AG04449 (cell line): ENCODE measurements at regions not wholly inside any gene's neighbourhood (a gene's known extent, or its start where the extent isn't known, plus 50 kb on each side); places are given as distances from the start of the nearest gene placed in this dataset.

Source experiments
- CTCF ChIA-PET: fragments of 350-600 bp; formaldehyde crosslinking; extraction: SDS; loops from one replicate; lab custom pipeline; 2021; ENCODE audit warnings: antibody characterized with exemption; lab: Yijun Ruan, JAX
- POLR2A ChIA-PET: fragments of 400-600, 350-600 bp; formaldehyde crosslinking; extraction: SDS; loops from one replicate; lab custom pipeline; 2020; ENCODE audit warnings: antibody characterized with exemption, inconsistent platforms; lab: Yijun Ruan, JAX
- DNase-seq: peaks from one replicate; pipeline ENCODE4 v3.0.0-alpha.2; 2010; ENCODE audit warnings: low read depth, low spot score
- H3K4me3 ChIP-seq: 2 replicates; pipeline ENCODE4 v1.5.1; 2011; ENCODE audit warnings: low read depth, mild to moderate bottlenecking, control low read depth, low read length
- TF ChIP-seq, protein P1 (sequence below): IDR thresholded peaks from one replicate; pipeline ENCODE4 v1.5.1; 2011; ENCODE audit warnings: mild to moderate bottlenecking, moderate library complexity, low read length, control low read depth, inconsistent platforms; ENCODE audit not compliant: insufficient read depth; ENCODE audit errors: missing control alignments

DNA sequence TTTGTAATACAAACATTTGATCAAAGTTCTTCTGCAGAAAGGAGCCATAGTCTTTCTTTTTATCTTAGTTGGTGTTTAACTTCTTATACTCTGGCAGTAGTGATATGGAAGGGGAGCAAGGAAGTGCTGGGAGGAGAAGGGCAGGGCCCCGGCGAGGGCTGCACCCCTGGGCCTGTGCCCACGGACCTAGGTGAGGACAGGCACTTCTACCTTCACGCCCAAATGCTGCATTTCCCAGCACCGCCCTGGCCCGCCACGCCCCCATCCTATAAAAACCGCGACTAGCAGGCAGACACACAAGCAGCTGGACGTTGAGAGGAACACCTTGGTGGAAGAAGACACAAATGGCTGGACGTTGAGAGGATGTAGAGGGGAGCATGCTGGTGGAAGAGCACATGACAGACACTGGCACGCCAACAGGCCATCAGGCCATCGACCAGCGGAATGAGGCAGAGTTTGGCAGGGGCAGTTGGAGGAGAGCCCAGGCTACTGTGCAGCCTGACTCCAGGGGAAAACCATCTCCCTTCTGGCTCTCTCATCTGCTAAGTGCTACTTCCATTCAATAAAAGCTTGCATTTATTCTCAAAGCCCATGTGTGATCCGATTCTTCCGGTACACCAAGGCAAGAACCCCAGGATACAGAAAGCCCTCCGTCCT is 81.5 kb upstream of the C9orf72 start:
- ChIA-PET POLR2A (no interaction called here), CTCF (no interaction called here)
- no peak for DNase-seq
- no peak overlapping the region for H3K4me3 ChIP-seq
- TF ChIP-seq, protein P1, sequence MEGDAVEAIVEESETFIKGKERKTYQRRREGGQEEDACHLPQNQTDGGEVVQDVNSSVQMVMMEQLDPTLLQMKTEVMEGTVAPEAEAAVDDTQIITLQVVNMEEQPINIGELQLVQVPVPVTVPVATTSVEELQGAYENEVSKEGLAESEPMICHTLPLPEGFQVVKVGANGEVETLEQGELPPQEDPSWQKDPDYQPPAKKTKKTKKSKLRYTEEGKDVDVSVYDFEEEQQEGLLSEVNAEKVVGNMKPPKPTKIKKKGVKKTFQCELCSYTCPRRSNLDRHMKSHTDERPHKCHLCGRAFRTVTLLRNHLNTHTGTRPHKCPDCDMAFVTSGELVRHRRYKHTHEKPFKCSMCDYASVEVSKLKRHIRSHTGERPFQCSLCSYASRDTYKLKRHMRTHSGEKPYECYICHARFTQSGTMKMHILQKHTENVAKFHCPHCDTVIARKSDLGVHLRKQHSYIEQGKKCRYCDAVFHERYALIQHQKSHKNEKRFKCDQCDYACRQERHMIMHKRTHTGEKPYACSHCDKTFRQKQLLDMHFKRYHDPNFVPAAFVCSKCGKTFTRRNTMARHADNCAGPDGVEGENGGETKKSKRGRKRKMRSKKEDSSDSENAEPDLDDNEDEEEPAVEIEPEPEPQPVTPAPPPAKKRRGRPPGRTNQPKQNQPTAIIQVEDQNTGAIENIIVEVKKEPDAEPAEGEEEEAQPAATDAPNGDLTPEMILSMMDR = no peak

DNA sequence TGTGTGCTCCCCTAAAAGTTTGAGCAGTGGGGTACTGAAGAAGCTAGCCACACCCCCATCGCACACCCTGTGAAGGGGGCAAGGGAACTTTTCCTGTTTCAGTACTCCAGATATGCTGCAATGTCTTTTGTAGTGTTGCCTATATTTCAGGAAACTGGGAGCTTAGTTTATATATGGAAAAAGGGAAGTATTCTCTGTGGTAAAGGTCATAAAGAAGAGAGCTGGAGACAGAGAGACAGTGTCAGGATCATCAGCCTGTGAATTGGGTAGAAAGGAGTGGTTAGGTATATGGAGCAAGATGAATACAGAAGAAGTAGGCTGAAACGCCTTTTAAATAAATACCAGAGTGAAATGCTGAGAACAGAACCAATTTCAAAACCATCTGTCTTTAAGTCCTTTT is 82.2 kb upstream of the C9orf72 start:
- TF ChIP-seq, protein P1 = no peak
- H3K4me3 ChIP-seq = no peak overlapping the region
- DNase-seq = no peak
- ChIA-PET CTCF (no interaction called here), POLR2A (no interaction called here)

DNA sequence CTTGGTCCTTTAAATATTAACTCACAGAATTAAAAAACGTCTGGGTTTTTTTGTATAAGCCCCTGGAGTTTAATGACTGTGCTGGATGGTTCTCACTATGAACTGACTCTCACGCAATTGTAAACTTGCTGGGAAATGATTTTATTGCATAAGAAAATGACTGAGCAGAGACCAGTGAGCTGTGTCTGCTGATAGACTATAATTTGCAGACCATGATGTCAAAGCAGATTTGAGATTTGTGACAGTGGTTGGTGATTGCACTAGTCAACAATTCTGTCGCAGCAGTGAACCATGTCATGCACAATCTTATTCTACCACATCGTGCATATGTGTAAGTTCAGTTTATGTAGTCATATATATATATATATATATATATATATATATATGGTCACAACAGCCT is 85.7 kb upstream of the C9orf72 start:
- no peak for DNase-seq
- TF ChIP-seq, protein P1 = no peak
- POLR2A ChIA-PET = no interaction called here
- no peak overlapping the region for H3K4me3 ChIP-seq
- CTCF ChIA-PET = no interaction called here

DNA sequence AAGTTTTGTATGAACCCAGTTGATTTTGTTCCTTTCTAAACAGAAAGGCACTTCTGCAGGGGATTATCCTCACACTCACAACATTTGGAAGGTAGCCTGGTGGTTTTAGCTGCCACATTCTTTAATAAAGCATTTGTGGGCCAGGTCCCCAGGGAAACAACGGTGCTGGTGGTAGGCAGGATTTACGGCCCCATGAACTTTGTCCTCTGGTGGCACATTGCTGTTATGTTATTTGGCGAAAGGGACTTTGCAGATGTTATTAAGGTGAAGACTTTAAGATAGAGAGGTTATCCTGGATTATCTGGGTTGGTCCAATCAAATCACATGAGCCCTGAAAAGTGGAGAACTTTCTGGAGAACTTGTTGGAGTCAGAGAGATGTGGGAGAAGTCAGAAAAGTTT is 86.3 kb upstream of the C9orf72 start:
- H3K4me3 ChIP-seq = no peak overlapping the region
- ChIA-PET CTCF (no interaction called here), POLR2A (no interaction called here)
- no peak for DNase-seq
- TF ChIP-seq, protein P1 = no peak

DNA sequence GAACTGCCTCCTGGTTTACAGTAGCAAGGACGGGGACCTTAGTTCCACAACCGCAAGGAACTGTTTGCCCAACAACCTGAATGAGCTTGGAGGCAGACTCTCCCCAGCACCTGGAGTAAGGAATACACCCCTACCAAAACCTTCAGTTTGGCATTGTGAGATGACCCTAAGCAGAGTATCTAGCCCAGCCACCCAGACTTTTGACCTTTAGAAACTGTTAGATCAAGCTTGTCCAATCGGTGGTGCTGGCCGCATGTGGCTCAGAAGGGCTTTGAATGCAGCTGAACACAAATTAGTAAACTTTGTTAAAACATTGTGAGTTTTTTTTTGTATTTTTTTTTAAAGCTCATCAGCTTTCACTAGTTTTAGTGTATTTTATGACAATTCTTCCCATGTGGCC is 86.9 kb upstream of the C9orf72 start:
- H3K4me3 ChIP-seq = no peak overlapping the region
- DNase-seq = no peak
- TF ChIP-seq, protein P1 = no peak
- POLR2A ChIA-PET = no interaction called here
- CTCF ChIA-PET = no interaction called here

DNA sequence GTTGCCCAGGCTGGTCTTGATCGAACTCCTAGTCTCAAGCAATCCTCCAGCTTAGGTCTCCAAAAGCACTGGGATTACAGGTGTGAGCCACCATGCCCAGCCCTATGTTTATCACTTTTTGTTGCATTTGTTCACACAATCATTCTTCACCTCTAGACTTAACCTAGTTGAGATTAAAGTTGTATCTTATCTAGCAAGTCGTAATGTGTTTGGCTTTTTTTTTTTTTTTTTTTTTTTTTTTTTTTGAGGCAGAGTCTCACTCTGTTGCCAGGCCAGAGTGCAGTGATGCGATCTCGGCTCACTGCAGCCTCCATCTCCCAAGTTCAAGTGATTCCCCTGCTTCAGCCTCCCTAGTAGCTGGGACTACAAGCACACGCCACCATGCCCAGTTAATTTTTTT is 90.2 kb upstream of the C9orf72 start:
- POLR2A ChIA-PET = no interaction called here
- CTCF ChIA-PET = no interaction called here
- no peak for DNase-seq
- H3K4me3 ChIP-seq = no peak overlapping the region
- TF ChIP-seq, protein P1 = no peak
